LNCAP (cell line): ENCODE measurements at regions not wholly inside any gene's neighbourhood (a gene's known extent, or its start where the extent isn't known, plus 50 kb on each side); places are given as distances from the start of the nearest gene placed in this dataset.

Source experiments
- CTCF ChIP-seq: fragments of 450-650 bp; IDR thresholded peaks from 2 replicates; pipeline ENCODE4 v1.5.1; 2017; ENCODE audit warnings: mild to moderate bottlenecking

DNA sequence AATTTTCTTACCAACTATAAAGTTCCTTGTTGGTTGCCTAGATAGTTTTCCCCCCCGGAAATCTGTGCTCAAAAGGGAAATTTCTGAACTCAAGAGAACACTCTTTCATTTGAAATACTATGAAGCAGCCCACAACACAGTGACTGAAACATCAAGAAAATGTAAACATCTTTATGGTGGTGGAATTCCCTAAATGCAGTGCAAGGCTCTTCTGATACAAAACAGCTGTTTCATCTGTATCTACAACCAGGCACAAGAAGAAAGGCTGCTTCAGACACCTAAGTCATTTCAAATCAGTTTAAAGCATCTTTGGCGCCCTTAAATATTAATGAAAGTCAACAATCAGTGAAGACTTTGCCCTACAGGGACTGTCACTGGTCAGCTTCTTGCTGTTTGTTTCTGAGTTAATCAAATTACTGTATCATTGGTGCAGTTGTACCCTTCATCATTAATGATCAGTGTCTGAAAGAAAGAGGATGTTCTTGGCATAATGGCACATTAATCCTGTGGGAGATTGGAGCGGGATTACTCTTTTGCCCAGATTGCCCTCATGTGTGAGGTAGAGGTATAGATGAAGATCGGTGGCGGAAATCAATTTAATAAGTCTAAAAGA, 947.0 kb downstream of the NR2F1-AS1 start:
- no peak for TF ChIP-seq CTCF

DNA sequence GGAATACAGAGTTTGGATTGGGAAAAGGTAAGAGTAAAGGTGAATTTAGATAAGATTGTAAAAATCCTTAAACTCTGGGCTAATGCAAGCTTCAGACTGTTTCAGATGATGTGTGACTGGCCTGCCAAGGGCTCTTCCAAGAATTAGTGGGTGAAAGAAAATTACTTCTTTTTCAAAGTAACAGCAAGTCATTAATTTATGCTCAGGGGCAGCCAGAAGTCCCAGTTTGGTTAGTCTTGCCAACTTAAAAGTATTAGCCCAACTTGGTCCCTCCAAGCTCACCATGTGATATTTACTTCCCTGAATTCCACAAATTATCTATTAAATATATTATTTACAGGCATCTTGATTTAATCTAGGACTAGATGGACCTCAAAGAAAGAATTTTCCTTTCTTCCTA, 947.8 kb downstream of the NR2F1-AS1 start:
- TF ChIP-seq CTCF: no peak

DNA sequence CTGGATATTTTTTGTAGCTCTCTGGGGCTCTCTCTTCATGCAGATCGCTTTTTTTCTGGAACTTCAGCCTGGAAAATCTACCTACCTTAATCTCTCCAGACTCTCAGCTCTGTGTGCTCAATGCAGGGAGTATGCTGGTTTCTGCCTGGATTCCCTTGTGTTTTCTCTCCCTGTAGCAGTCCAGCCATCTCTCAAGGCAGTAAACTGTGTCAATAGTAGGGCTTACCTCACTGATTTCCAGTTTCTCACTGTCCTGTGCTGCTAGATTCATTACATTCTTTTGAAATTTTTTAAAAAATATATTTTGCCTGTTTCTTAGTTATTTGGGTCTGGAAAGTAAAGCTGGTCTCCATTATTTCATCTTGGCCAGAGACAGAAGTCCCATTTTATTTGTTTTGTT, 951.4 kb downstream of the NR2F1-AS1 start:
- no peak for TF ChIP-seq CTCF

- no peak for TF ChIP-seq CTCF
Observed at GRCh38 chr5:92629000-92629399, 952.0 kb downstream of the NR2F1-AS1 start.

DNA sequence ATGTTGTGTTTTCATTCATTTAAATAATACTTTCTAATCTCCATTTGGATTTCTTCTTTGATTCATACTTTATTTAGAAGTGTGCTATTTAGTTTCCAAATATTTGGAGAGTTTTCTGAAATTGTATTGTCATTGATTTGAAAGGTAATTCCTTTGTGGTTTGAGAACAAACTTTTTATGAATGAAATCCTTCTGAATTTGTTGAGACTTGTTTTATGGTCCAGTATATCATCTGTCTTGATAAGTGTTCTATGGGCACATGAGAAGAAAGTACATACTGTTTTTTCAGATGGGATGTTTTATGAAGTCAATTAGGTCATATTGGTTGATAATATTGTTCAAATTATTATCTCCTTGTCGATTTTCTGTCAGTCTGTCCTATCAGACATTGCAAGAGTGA, 953.8 kb downstream of the NR2F1-AS1 start:
- no peak for TF ChIP-seq CTCF

- no peak for TF ChIP-seq CTCF
Observed at GRCh38 chr5:92616085-92616484, 964.9 kb downstream of the NR2F1-AS1 start.

GRCh38 chr5:92613546-92613945, 967.5 kb downstream of the NR2F1-AS1 start:
- no peak for TF ChIP-seq CTCF

GRCh38 chr5:92605591-92605990, 975.4 kb downstream of the NR2F1-AS1 start:
- no peak for TF ChIP-seq CTCF
